SK-N-SH treated with all-trans-retinoic acid at 6 μM for 48 hours (cell line): ENCODE measurements at regions not wholly inside any gene's neighbourhood (a gene's known extent, or its start where the extent isn't known, plus 50 kb on each side); places are given as distances from the start of the nearest gene placed in this dataset.

Experiments
- ARNTL ChIP-seq: fragments of 450-650 bp; formaldehyde crosslinking; IDR thresholded peaks from 2 replicates; pipeline ENCODE4 v1.5.0; 2020; ENCODE audit warnings: low read depth, mild to moderate bottlenecking, moderate library complexity, borderline replicate concordance
- CREB5 ChIP-seq: fragments of 250-450 bp; sonication (Bioruptor Pico); IDR thresholded peaks from 2 replicates; pipeline ENCODE4 v1.5.1; 2020; ENCODE audit warnings: low read depth, mild to moderate bottlenecking, moderate library complexity
- CSDC2 ChIP-seq: fragments of 250-450 bp; sonication (Bioruptor Pico); IDR thresholded peaks from 2 replicates; pipeline ENCODE4 v1.5.0; 2020; ENCODE audit warnings: mild to moderate bottlenecking, moderate library complexity
- ESRRG ChIP-seq: fragments of 250-450 bp; sonication (Bioruptor Pico); IDR thresholded peaks from 2 replicates; pipeline ENCODE4 v1.6.1; 2021; ENCODE audit warnings: mild to moderate bottlenecking
- GLIS3 ChIP-seq: fragments of 250-450 bp; sonication (Bioruptor Pico); IDR thresholded peaks from 2 replicates; pipeline ENCODE4 v1.5.0; 2020; ENCODE audit warnings: mild to moderate bottlenecking, moderate library complexity
- OSR1 ChIP-seq: fragments of 250-450 bp; sonication (Bioruptor Pico); IDR thresholded peaks from 2 replicates; pipeline ENCODE4 v1.8.0; 2022; ENCODE audit warnings: moderate library complexity, mild to moderate bottlenecking, inconsistent platforms
- PATZ1 ChIP-seq: fragments of 250-450 bp; sonication (Bioruptor Pico); IDR thresholded peaks from 2 replicates; pipeline ENCODE4 v1.8.0; 2020; ENCODE audit warnings: mild to moderate bottlenecking, moderate library complexity, borderline replicate concordance
- RARB ChIP-seq: fragments of 250-450 bp; sonication (Bioruptor Pico); IDR thresholded peaks from 2 replicates; pipeline ENCODE4 v1.8.0; 2021; ENCODE audit warnings: mild to moderate bottlenecking, moderate library complexity
- TCF4 ChIP-seq: fragments of 250-450 bp; sonication (Bioruptor Pico); IDR thresholded peaks from 2 replicates; pipeline ENCODE4 v1.8.0; 2021; ENCODE audit warnings: mild to moderate bottlenecking, moderate library complexity, borderline replicate concordance
- ZNF8 ChIP-seq: fragments of 450-650 bp; formaldehyde crosslinking; IDR thresholded peaks from 2 replicates; pipeline ENCODE4 v1.5.0; 2020; ENCODE audit warnings: mild to moderate bottlenecking, moderate library complexity

GRCh38 chr17:74085434-74085833 lies 118.0 kb upstream of the RPL38 start:
- TF ChIP-seq CSDC2 (CRISPR knock-in tag) (no peak), ESRRG (CRISPR knock-in tag) (no peak), RARB (CRISPR knock-in tag) (no peak), PATZ1 (CRISPR knock-in tag) (no peak), ARNTL (no peak), TCF4 (no peak), CREB5 (no peak), OSR1 (CRISPR knock-in tag) (no peak), GLIS3 (CRISPR knock-in tag) (no peak), ZNF8 (CRISPR knock-in tag) (no peak)
